AG09319 (cell line): ENCODE measurements at regions not wholly inside any gene's neighbourhood (a gene's known extent, or its start where the extent isn't known, plus 50 kb on each side); places are given as distances from the start of the nearest gene placed in this dataset.
"Not testable (repeated sequence)": the region's sequence is repeated elsewhere in the genome, so short reads cannot be mapped to it uniquely, and the experiment has no call there.

Experiments used
- DNase-seq: peaks from one replicate; pipeline ENCODE4 v3.0.0-alpha.2; 2010; ENCODE audit warnings: low read depth; ENCODE audit errors: extremely low read depth
- TF ChIP-seq, protein P1 (sequence below): IDR thresholded peaks from 2 replicates; pipeline ENCODE4 v1.5.1; 2011; ENCODE audit warnings: low read depth, mild to moderate bottlenecking, inconsistent platforms, low read length, moderate library complexity

GRCh38 chr6:140340795-140341194 is 966.3 kb upstream of the CITED2 start:
- TF ChIP-seq, protein P1, sequence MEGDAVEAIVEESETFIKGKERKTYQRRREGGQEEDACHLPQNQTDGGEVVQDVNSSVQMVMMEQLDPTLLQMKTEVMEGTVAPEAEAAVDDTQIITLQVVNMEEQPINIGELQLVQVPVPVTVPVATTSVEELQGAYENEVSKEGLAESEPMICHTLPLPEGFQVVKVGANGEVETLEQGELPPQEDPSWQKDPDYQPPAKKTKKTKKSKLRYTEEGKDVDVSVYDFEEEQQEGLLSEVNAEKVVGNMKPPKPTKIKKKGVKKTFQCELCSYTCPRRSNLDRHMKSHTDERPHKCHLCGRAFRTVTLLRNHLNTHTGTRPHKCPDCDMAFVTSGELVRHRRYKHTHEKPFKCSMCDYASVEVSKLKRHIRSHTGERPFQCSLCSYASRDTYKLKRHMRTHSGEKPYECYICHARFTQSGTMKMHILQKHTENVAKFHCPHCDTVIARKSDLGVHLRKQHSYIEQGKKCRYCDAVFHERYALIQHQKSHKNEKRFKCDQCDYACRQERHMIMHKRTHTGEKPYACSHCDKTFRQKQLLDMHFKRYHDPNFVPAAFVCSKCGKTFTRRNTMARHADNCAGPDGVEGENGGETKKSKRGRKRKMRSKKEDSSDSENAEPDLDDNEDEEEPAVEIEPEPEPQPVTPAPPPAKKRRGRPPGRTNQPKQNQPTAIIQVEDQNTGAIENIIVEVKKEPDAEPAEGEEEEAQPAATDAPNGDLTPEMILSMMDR: no peak
- no peak for DNase-seq

GRCh38 chr6:140339084-140339483 is 964.6 kb upstream of the CITED2 start:
- DNase-seq: not testable (repeated sequence)

GRCh38 chr6:140321891-140322290 is 947.4 kb upstream of the CITED2 start:
- TF ChIP-seq, protein P1: no peak
- no peak for DNase-seq

DNA sequence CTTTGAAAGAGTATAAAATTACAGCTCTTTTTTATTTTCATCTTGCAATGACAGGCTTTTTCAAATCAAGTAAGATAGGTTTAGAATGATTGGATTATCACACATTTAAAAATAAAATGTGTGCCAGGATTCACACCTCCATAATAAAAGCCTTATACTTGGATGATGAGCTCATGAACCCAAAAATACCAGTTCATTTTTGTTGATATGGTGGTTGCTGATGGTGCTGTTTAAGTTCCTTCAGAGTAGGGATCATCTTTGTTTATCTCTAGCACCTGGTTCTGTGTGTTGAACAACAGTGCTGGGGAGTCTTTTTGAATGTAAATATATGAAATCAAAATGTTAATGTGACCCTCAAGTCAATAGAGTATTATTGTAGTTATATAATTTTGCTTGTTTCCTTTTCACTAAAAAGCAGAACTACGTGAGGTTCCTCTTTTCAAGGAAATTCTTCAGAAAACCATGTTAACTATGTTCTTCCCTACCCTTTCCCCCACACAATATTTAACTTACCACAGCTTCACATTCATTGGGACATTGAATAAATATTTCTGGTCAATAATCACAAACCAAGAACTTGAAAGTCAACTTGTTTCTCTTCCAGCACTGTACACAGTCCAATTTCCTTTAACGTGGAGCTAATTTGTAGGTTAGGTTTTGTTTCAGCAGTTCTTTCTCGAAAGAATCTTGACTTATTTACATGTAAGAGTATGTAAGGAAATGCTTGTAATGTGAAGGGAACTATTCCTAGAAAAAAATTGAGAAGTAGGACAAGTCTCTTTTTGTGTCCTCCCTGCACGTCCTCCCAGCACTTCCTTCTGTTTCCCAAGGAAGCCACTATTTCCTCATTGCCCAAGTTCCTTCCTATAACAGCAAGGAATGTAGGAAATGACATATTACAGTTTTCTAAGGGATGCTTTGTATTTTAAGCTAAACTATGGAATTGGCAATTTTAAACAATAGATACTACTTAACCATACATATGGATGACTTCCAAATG is 945.9 kb upstream of the CITED2 start:
- no peak for DNase-seq

GRCh38 chr6:140319209-140319608 is 944.8 kb upstream of the CITED2 start:
- DNase-seq: peak; percentile 47
- TF ChIP-seq, protein P1: no peak

More for the DNA sequence above, 945.9 kb upstream of the CITED2 start:
- TF ChIP-seq, protein P1: no peak

GRCh38 chr6:140318408-140318807 is 944.0 kb upstream of the CITED2 start:
- DNase-seq: no peak
- TF ChIP-seq, protein P1: no peak

DNA sequence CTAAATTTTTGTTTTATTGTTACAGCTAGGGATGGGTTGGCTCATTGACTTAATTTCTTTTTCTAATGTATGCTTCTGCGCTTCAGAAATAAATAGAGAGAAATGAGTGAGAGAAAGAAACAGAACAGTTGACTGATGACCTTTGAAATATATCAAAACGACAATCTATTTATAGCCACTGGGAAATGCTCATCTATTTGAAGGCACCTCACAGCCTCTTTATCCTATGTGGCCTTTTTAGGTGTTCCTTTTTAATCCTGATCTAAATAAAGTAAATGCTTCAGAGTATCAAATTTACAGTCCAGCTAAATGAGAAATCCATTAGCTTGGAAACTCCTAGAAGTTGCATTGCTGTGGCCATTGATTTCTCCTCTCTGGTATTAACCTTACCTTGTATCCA is 943.5 kb upstream of the CITED2 start:
- DNase-seq: no peak
- TF ChIP-seq, protein P1: no peak
